NCI-H1048 (cell line): ENCODE measurements at regions not wholly inside any gene's neighbourhood (a gene's known extent, or its start where the extent isn't known, plus 50 kb on each side); places are given as distances from the start of the nearest gene placed in this dataset.

ENCODE experiments used
- DNase-seq: peaks from one replicate; lab custom pipeline; 2025; lab: John Stamatoyannopoulos, UW

GRCh38 chr5:133738271-133738670, 125.9 kb upstream of the FSTL4 start:
- no peak for DNase-seq

GRCh38 chr5:133736512-133736911, 124.2 kb upstream of the FSTL4 start:
- no peak for DNase-seq

GRCh38 chr5:133735346-133735745, 123.0 kb upstream of the FSTL4 start:
- DNase-seq, result no peak

GRCh38 chr5:133734916-133735315, 122.6 kb upstream of the FSTL4 start:
- no peak for DNase-seq

GRCh38 chr5:133732536-133732935, 120.2 kb upstream of the FSTL4 start:
- DNase-seq, result no peak

- no peak for DNase-seq
Observed at GRCh38 chr5:133731951-133732350, 119.6 kb upstream of the FSTL4 start.

GRCh38 chr5:133730866-133731265, 118.5 kb upstream of the FSTL4 start:
- no peak for DNase-seq

GRCh38 chr5:133730346-133730745, 118.0 kb upstream of the FSTL4 start:
- no peak for DNase-seq

GRCh38 chr5:133729800-133730199, 117.5 kb upstream of the FSTL4 start:
- no peak for DNase-seq

- DNase-seq, result no peak
Observed at GRCh38 chr5:133728475-133728874, 116.1 kb upstream of the FSTL4 start.

GRCh38 chr5:133727636-133728035, 115.3 kb upstream of the FSTL4 start:
- DNase-seq, result no peak

GRCh38 chr5:133723651-133724366, 111.5 kb upstream of the FSTL4 start:
- no peak for DNase-seq

GRCh38 chr5:133723126-133723525, 110.8 kb upstream of the FSTL4 start:
- no peak for DNase-seq

GRCh38 chr5:133721365-133721764, 109.0 kb upstream of the FSTL4 start:
- DNase-seq, result no peak

- DNase-seq, result no peak
Observed at GRCh38 chr5:133718457-133718856, 106.1 kb upstream of the FSTL4 start.

- no peak for DNase-seq
Observed at GRCh38 chr5:133716532-133717183, 104.3 kb upstream of the FSTL4 start.

- no peak for DNase-seq
Observed at GRCh38 chr5:133715616-133716015, 103.3 kb upstream of the FSTL4 start.

- DNase-seq, result no peak
Observed at GRCh38 chr5:133715216-133715615, 102.9 kb upstream of the FSTL4 start.

GRCh38 chr5:133714161-133714915, 102.0 kb upstream of the FSTL4 start:
- DNase-seq, result no peak

GRCh38 chr5:133713751-133714150, 101.4 kb upstream of the FSTL4 start:
- DNase-seq, result no peak

- no peak for DNase-seq
Observed at GRCh38 chr5:133713209-133713608, 100.9 kb upstream of the FSTL4 start.

- no peak for DNase-seq
Observed at GRCh38 chr5:133712562-133712961, 100.2 kb upstream of the FSTL4 start.

- DNase-seq, result no peak
Observed at GRCh38 chr5:133709209-133709725, 96.9 kb upstream of the FSTL4 start.
